GM23338 (cell line): ENCODE measurements at regions not wholly inside any gene's neighbourhood (a gene's known extent, or its start where the extent isn't known, plus 50 kb on each side); places are given as distances from the start of the nearest gene placed in this dataset.

Source experiments
- CREB1 ChIP-seq: fragments of 250-450 bp; sonication (Bioruptor Pico); IDR thresholded peaks from 2 replicates; pipeline ENCODE4 v1.5.0; 2020; ENCODE audit warnings: low read depth, mild to moderate bottlenecking, moderate library complexity
- CTCF ChIP-seq, 2 experiments: fragments of 200-600 bp in 1 of 2; sonication (generic) in 1 of 2; conservative IDR thresholded peaks; 2 replicates each; pipeline versions ENCODE4 v1.5.1 to v1.6.1; 2016 to 2017; ENCODE audit warnings: antibody characterized with exemption in 2 of 2, low read depth in 2 of 2, mild to moderate bottlenecking in 2 of 2, moderate library complexity in 1 of 2
- EZH2phosphoT487 ChIP-seq: fragments of 200-600 bp; sonication (generic); IDR thresholded peaks from one replicate; pipeline ENCODE4 v1.8.1; 2018; ENCODE audit warnings: antibody characterized with exemption; ENCODE audit not compliant: unreplicated experiment

DNA sequence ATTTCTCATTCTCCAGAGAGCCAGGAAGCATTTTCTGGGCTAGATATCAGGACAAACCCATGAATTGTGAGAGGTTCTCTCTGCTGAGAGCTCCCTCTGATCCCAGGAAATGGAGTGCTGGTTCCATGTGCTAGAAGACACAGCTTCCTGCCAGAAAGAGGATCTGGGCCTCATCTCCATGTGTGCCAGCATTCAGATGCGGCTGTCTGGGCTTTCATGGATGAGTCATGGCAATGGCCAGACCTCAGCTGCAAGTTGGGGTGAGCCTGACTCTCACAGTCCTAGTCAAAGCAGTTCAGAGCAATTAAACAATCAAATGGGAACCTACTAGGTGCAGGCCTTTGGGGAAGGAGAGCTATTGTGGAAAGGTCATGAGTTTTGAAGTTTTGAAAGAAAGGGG is 82.3 kb upstream of the EED start:
- TF ChIP-seq EZH2phosphoT487, result no peak
- no peak for TF ChIP-seq CTCF (conservative IDR thresholded peaks at IDR 0.05; ENCODE audit: low read depth in 2 of 2)
- TF ChIP-seq CREB1 (CRISPR knock-in tag), result no peak
